Small intestine (tissue), 7 donors: ENCODE measurements at regions not wholly inside any gene's neighbourhood (a gene's known extent, or its start where the extent isn't known, plus 50 kb on each side); places are given as distances from the start of the nearest gene placed in this dataset.

Source experiments
- DNase-seq, 2 donors: peaks; one replicate each; pipeline versions ENCODE4 v3.0.0 to v3.0.0-alpha.2; 2013
- FAIRE-seq: peaks from 2 replicates; lab custom pipeline; 2012; peaks lifted over from hg19 to GRCh38; lab: Jason Lieb, UNC
- H3K27ac ChIP-seq, 3 donors: one replicate each; pipeline ENCODE4 v1.5.1; 2013; ENCODE audit warnings: low read length in 2 of 3, mild to moderate bottlenecking in 2 of 3, control low read depth in 1 of 3, inconsistent platforms in 1 of 3, low read depth in 1 of 3, moderate library complexity in 1 of 3
- H3K27me3 ChIP-seq, 3 donors: one replicate each; pipeline ENCODE4 v1.6.1; 2013; ENCODE audit warnings: low read length in 3 of 3, inconsistent platforms in 1 of 3; ENCODE audit not compliant: control insufficient read depth in 3 of 3, insufficient read depth in 3 of 3
- H3K36me3 ChIP-seq, 3 donors: one replicate each; pipeline ENCODE4 v1.6.1; 2013; ENCODE audit warnings: low read length in 3 of 3, inconsistent platforms in 1 of 3, low read depth in 1 of 3, mild to moderate bottlenecking in 1 of 3, moderate library complexity in 1 of 3; ENCODE audit not compliant: control insufficient read depth in 3 of 3, insufficient read depth in 2 of 3
- H3K4me1 ChIP-seq, 3 donors: one replicate each; pipeline ENCODE4 v1.6.1; 2013; ENCODE audit warnings: low read length in 2 of 3, inconsistent platforms in 1 of 3, low read depth in 1 of 3, mild to moderate bottlenecking in 1 of 3, moderate library complexity in 1 of 3; ENCODE audit not compliant: control insufficient read depth in 3 of 3, insufficient read depth in 2 of 3
- H3K4me3 ChIP-seq, 3 donors: one replicate each; pipeline ENCODE4 v1.5.1; 2013; ENCODE audit warnings: low read length in 3 of 3, control low read depth in 1 of 3, inconsistent platforms in 1 of 3, low read depth in 1 of 3, mild to moderate bottlenecking in 1 of 3, moderate library complexity in 1 of 3
- H3K9me3 ChIP-seq, 2 donors: one replicate each; pipeline ENCODE4 v1.6.1; 2013; ENCODE audit warnings: low read depth in 1 of 2, low read length in 1 of 2; ENCODE audit not compliant: control insufficient read depth in 2 of 2, insufficient read depth in 1 of 2
- WGBS, 3 donors: extraction: QIAGEN DNeasy Blood & Tissue Kit; methylation state at CpG; one replicate each; pipeline ENCODE4 v1.1.7; 2013; 5-methylcytosine and 5-hydroxymethylcytosine counted together
- donor health status: healthy with polysubstance abuse.
- donor health status: control.
- donor health status: control.
- donor health status: Bipolar disorder and iron deficiency.
- donor health status: healthy.

DNA sequence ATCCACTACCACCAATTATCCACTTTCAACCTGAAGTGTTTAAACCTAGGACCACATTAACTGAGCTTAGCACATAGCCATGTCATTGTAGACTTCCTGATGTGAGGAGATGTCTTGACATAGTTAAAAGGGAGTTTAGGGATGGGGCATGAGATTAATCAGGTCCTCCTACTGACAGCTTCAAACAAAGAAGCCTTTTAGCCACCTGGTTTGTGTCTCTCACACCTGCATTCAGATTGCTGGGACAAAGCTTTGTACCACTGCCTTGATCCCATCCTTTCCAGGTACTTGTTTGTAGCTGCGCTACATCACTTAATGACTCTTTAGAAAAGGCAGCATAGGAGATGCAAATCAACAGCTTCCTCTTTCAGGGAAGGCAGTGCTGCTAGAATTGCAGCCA, 340.7 kb upstream of the DDHD1 start:
- no peaks in the 10 kb centered on the region for H3K9me3 ChIP-seq
- no peaks in the 10 kb centered on the region for H3K36me3 ChIP-seq
- H3K27me3 ChIP-seq, result no peaks in the 10 kb centered on the region
- no peak for DNase-seq
- WGBS, 3 donors, result 89 to 96% (median 89%) methylated on average over 1 of the region's 1 CpG
- no peak for FAIRE-seq
- H3K4me1 ChIP-seq, result no peaks in the 10 kb centered on the region
- no peak overlapping the region for H3K27ac ChIP-seq
- H3K4me3 ChIP-seq, result no peak overlapping the region

GRCh38 chr14:53493320-53493719, 340.2 kb upstream of the DDHD1 start:
- no peak overlapping the region for H3K4me3 ChIP-seq
- FAIRE-seq (no peak), DNase-seq (no peak)
- H3K36me3 ChIP-seq, result no peaks in the 10 kb centered on the region
- no peaks in the 10 kb centered on the region for H3K9me3 ChIP-seq
- WGBS, 3 donors, result 54 to 75% (median 63%) methylated on average over 2 of the region's 2 CpGs
- H3K4me1 ChIP-seq, result no peaks in the 10 kb centered on the region
- no peak overlapping the region for H3K27ac ChIP-seq
- H3K27me3 ChIP-seq, result no peaks in the 10 kb centered on the region

- WGBS, 3 donors, result 85 to 87% (median 87%) methylated on average over 5 of the region's 5 CpGs
- no peak for FAIRE-seq
- H3K27me3 ChIP-seq, result no peaks in the 10 kb centered on the region
Observed at GRCh38 chr14:53491884-53492277, 338.8 kb upstream of the DDHD1 start.

DNA sequence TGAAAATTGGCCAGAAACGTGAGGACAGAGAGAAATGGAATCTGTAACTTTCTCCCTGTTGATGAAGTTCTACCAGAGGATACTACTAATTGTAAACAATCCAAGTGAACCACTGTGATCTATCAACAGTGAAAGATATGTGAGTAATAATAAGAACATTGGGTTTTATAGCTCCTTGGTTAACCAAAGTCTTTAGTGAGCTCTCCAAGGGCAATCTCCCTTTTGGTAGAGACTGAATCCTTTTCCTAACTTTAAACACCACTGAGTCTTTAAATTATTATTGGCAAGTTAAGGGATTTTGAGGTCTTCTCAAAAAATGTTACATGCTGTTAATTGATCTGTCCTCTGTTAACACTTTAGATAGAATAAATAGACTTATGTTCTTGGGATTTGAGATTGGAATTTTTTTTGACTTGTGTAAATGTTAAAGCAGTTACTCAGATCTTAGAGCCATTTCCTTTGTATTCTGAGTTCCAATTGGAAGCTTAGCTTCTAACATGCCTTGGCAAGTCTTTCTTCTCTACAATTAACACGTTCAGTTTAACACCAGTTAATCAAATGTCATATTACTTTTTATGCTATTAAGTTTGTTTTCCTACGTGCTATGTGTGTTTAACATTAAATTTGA, 338.2 kb upstream of the DDHD1 start:
- FAIRE-seq, result no peak

More at GRCh38 chr14:53491884-53492277, 338.8 kb upstream of the DDHD1 start:
- Histone ChIP-seq H3K27ac (no peak overlapping the region), H3K4me1 (no peaks in the 10 kb centered on the region), H3K9me3 (no peaks in the 10 kb centered on the region), H3K4me3 (no peak overlapping the region), H3K36me3 (no peaks in the 10 kb centered on the region)
- DNase-seq, result no peak

DNA sequence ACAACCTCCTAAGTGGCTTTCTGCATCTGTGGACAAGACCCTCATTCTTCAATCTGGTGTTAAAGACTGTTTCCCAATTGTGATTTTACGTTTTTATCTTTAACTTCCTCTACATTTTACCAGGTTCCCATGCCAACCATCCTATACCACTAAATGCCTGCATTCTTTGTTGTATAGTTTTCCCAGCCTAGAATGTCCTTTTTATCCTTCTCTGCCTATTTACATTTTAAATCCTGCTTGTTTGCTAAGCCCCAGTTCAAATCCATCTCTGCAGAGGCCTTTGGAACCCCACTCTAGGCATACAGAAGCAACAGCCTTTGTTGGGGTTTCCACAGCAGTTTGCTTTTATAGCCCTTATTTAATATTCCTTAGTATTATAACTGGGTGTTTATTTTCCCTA, 325.1 kb upstream of the DDHD1 start:
- Histone ChIP-seq H3K4me3 (no peak overlapping the region), H3K36me3 (no peaks in the 10 kb centered on the region), H3K27me3 (no peaks in the 10 kb centered on the region), H3K4me1 (no peaks in the 10 kb centered on the region), H3K9me3 (peaks cover 0 to 11% of the 10 kb centered on the region in 2 donors), H3K27ac (no peak overlapping the region)
- no peak for FAIRE-seq
- WGBS, 3 donors, result 47 to 64% (median 54%) methylated on average over 1 of the region's 1 CpG
- DNase-seq, result no peak

More for the DNA sequence above, 338.2 kb upstream of the DDHD1 start:
- H3K4me1 ChIP-seq, result no peaks in the 10 kb centered on the region
- no peak overlapping the region for H3K27ac ChIP-seq
- no peak for DNase-seq
- H3K36me3 ChIP-seq, result no peaks in the 10 kb centered on the region
- no peaks in the 10 kb centered on the region for H3K9me3 ChIP-seq
- 62 to 65% (median 65%) methylated on average over 3 of the region's 3 CpGs for WGBS, 3 donors
- H3K4me3 ChIP-seq, result no peak overlapping the region
- H3K27me3 ChIP-seq, result no peaks in the 10 kb centered on the region

DNA sequence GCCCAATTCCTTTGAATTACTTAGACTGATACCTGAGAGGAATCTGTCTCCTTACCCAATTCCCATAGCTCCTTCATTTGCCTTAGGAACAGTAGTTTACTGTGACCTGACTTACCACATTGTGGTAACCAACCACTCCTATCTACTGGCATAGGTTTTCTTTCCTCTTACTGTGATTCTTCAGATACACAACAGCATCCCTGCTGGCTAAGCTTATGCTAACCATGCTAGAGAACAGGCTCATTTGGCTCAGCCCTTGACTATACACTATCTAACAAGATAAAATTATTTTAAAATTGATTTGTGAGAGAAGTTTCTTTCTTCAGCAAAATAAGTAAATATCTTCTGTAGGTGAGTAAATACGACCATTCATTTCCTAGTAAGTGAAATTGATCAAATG, 320.4 kb upstream of the DDHD1 start:
- WGBS, 3 donors, result 77 to 95% (median 81%) methylated on average over 1 of the region's 1 CpG
- H3K36me3 ChIP-seq, result no peaks in the 10 kb centered on the region
- H3K27ac ChIP-seq, result no peak overlapping the region
- H3K27me3 ChIP-seq, result no peaks in the 10 kb centered on the region
- DNase-seq (no peak), FAIRE-seq (no peak)
- H3K4me1 ChIP-seq, result no peaks in the 10 kb centered on the region
- H3K9me3 ChIP-seq, result no peaks in the 10 kb centered on the region
- H3K4me3 ChIP-seq, result no peak overlapping the region

- no peak overlapping the region for H3K4me3 ChIP-seq
- no peaks in the 10 kb centered on the region for H3K36me3 ChIP-seq
- no peaks in the 10 kb centered on the region for H3K9me3 ChIP-seq
- no peaks in the 10 kb centered on the region for H3K27me3 ChIP-seq
- DNase-seq (no peak), FAIRE-seq (no peak)
- no peak overlapping the region for H3K27ac ChIP-seq
- H3K4me1 ChIP-seq, result no peaks in the 10 kb centered on the region
Observed at GRCh38 chr14:53472306-53472705, 319.2 kb upstream of the DDHD1 start.

- Histone ChIP-seq H3K9me3 (no peaks in the 10 kb centered on the region), H3K27me3 (no peaks in the 10 kb centered on the region), H3K36me3 (no peaks in the 10 kb centered on the region), H3K4me1 (no peaks in the 10 kb centered on the region), H3K27ac (no peak overlapping the region), H3K4me3 (no peak overlapping the region)
- WGBS, 3 donors, result 78 to 89% (median 79%) methylated on average over 2 of the region's 2 CpGs
- no peak for FAIRE-seq
- DNase-seq, result no peak
Observed at GRCh38 chr14:53470351-53471043, 317.4 kb upstream of the DDHD1 start.
